Upper lobe of right lung (tissue), 1 donor: ENCODE measurements at regions not wholly inside any gene's neighbourhood (a gene's known extent, or its start where the extent isn't known, plus 50 kb on each side); places are given as distances from the start of the nearest gene placed in this dataset.
"Not testable (repeated sequence)": the region's sequence is repeated elsewhere in the genome, so short reads cannot be mapped to it uniquely, and the experiment has no call there.

Experiments
- ATAC-seq: fragments of 200-7000 bp; cut with Tn5 transposase; one replicate; pipeline ENCODE4 v1.9.1; 2020; ENCODE audit warnings: mild to moderate bottlenecking, moderate library complexity
- DNase-seq: peaks from one replicate; pipeline ENCODE4 v3.0.0-alpha.2; 2020
- H3K27ac ChIP-seq: fragments of 200-600 bp; one replicate; pipeline ENCODE4 v1.8.0; 2022
- H3K27me3 ChIP-seq: fragments of 200-600 bp; one replicate; pipeline ENCODE4 v1.8.0; 2022; ENCODE audit warnings: mild to moderate bottlenecking
- H3K36me3 ChIP-seq: fragments of 200-600 bp; one replicate; pipeline ENCODE4 v1.8.0; 2022
- H3K4me1 ChIP-seq: fragments of 200-600 bp; one replicate; pipeline ENCODE4 v1.8.0; 2022
- H3K4me3 ChIP-seq: fragments of 200-600 bp; one replicate; pipeline ENCODE4 v1.8.0; 2022; ENCODE audit warnings: mild to moderate bottlenecking
- H3K9me3 ChIP-seq: fragments of 200-600 bp; one replicate; pipeline ENCODE4 v1.8.0; 2022
- intact Hi-C: fragments of 100-400 bp; cut with DNase I; formaldehyde crosslinking; loops from one replicate; pipeline ENCODE4 v1.11.0; 2022
- TF ChIP-seq, protein P1 (sequence below): fragments of 200-600 bp; IDR thresholded peaks from one replicate; pipeline ENCODE4 v1.8.0; 2022; ENCODE audit warnings: antibody characterized with exemption
- donor health status: DM: no; HTN: yes; CAD: no; lungs with severe emphysema.

DNA sequence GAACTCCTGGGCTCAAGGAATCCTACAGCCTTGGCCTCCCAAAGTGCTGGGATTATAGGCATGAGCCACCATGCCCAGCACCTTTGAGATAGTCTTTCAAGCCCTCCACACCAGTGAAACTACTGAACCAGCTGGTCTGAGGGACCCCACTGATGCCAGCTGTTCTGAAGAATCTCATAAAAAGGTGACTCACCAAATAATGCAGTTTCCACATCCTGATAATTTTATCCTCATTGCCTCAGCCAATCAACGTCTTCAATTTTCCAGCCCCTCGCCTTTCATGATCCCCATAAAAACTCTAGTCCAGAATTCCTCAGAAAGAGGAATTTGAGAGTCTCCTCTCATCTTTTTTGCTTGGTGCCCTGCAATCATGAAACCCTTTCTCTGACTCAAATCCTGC is 1691.6 kb upstream of the LRRTM3 start:
- Histone ChIP-seq H3K27ac (no peak overlapping the region), H3K4me3 (no peak overlapping the region), H3K4me1 (no peaks in the 10 kb centered on the region), H3K36me3 (no peaks in the 10 kb centered on the region), H3K9me3 (no peaks in the 10 kb centered on the region), H3K27me3 (no peaks in the 10 kb centered on the region)
- no peak for ATAC-seq
- no peak for DNase-seq
- intact Hi-C loops: no loop called here
- TF ChIP-seq, protein P1, sequence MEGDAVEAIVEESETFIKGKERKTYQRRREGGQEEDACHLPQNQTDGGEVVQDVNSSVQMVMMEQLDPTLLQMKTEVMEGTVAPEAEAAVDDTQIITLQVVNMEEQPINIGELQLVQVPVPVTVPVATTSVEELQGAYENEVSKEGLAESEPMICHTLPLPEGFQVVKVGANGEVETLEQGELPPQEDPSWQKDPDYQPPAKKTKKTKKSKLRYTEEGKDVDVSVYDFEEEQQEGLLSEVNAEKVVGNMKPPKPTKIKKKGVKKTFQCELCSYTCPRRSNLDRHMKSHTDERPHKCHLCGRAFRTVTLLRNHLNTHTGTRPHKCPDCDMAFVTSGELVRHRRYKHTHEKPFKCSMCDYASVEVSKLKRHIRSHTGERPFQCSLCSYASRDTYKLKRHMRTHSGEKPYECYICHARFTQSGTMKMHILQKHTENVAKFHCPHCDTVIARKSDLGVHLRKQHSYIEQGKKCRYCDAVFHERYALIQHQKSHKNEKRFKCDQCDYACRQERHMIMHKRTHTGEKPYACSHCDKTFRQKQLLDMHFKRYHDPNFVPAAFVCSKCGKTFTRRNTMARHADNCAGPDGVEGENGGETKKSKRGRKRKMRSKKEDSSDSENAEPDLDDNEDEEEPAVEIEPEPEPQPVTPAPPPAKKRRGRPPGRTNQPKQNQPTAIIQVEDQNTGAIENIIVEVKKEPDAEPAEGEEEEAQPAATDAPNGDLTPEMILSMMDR: no peak

DNA sequence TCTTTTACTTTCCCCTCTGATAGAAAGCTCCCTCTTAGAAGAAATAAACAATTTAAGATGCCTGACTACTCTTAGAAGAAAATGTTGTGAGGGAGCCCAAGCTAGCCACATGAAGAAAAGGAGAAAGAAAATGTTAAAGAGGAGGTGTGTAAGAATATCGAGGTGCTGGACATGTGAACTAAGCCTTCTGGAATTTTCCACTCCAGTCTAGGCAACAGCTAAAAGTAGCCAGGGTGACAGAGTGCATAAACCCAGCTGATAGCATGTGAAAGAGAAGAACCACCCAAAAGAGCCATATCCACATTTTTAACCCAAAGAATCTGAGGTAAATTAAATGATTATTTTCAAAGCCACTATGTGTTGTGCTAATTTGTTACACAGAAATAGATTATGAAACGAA is 1690.6 kb upstream of the LRRTM3 start:
- intact Hi-C loops: no loop called here
- Histone ChIP-seq H3K36me3 (no peaks in the 10 kb centered on the region), H3K4me1 (no peaks in the 10 kb centered on the region), H3K4me3 (no peak overlapping the region), H3K27me3 (no peaks in the 10 kb centered on the region), H3K27ac (no peak overlapping the region), H3K9me3 (no peaks in the 10 kb centered on the region)
- TF ChIP-seq, protein P1: no peak
- DNase-seq (no peak), ATAC-seq (no peak)

DNA sequence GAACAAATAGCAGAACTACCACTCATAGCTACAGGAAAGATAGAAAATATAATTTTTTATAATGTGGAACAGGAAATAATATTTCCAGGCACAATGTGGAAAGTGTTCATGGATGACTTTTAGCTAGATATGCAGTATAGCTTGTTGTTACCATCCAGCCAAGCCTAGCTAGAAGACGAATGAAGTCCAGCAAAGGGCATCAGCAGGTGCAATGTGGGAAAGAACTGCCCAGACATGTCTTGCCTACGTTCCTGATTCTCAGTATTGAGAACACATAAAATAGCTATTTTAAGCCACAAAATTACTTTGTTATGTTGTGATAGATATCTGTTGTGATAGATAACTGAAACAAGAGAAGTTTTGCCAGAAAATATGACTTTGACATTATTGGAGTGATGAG is 1690.0 kb upstream of the LRRTM3 start:
- TF ChIP-seq, protein P1: no peak
- Histone ChIP-seq H3K4me3 (no peak overlapping the region), H3K9me3 (no peaks in the 10 kb centered on the region), H3K27ac (no peak overlapping the region), H3K4me1 (no peaks in the 10 kb centered on the region), H3K36me3 (no peaks in the 10 kb centered on the region), H3K27me3 (no peaks in the 10 kb centered on the region)
- intact Hi-C loops: no loop called here
- DNase-seq (no peak), ATAC-seq (no peak)

DNA sequence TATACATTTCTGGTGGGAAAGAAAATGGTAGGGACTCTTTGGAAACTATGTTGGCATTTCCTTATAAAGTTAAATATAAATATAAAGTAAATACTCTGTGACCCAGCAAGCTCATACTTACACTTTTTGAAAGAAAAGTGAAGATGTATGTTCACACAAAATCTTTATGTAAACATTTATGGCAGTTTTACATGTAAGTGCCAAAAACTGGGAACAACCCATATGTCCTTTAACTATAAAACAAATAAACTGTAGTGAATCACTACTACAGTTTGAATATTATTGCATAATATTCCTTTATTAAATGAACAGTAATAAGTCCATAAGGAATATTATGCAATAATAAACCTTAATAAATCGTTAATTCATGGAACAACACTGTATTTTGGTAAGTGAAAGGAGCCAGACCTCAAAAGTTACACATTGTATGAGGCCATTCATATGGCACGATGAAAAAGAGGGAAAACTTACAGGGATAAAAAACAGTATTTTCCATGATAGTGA is 1660.3 kb upstream of the LRRTM3 start:
- Histone ChIP-seq H3K27ac (no peak overlapping the region), H3K4me1 (no peaks in the 10 kb centered on the region), H3K9me3 (no peaks in the 10 kb centered on the region), H3K4me3 (no peak overlapping the region), H3K27me3 (no peaks in the 10 kb centered on the region), H3K36me3 (no peaks in the 10 kb centered on the region)
- ATAC-seq (no peak), DNase-seq (no peak)
- intact Hi-C loops: no loop called here
- TF ChIP-seq, protein P1: no peak

DNA sequence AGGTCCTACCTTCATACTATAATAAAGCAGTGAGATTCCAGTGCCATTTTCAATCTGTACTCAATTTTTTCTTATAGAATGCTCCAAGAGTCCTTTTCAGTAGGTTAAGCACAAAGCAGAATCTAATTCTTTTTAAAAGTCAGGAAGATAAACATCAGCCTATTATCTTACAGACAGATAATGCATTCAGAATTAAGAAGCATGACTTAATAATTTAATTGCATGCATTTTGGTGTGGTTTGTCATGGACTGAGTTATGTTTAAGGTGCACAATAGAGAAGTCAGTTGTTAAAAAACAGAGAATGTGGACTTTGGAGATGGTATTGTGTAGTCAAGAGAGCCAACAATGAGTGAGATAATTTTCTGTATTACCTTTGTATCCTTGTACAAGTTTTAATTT is 1656.3 kb upstream of the LRRTM3 start:
- H3K36me3 ChIP-seq, H3K4me3 ChIP-seq, DNase-seq, ATAC-seq, intact Hi-C loops, H3K9me3 ChIP-seq, H3K4me1 ChIP-seq, H3K27ac ChIP-seq, H3K27me3 ChIP-seq: not testable (repeated sequence)

DNA sequence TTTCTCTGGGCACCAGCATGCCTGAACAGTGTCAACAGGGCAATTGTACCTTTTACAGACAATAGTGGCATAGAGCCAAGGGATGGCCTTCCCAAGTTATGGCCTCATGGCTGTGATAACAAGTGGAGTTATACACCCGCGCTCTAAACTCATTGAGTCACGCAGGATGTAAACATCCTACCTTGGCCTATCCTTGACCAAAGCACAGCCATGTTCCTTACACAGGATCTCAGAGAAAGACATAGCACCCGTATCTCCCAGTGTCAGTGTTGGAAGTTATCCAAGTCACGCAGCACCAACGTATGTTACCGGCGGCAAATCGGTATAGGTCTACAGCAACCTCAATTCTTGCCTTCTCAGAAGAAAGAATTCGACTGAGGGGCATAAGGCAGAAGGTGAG is 1654.9 kb upstream of the LRRTM3 start:
- TF ChIP-seq, protein P1: no peak
- no peak for DNase-seq
- Histone ChIP-seq H3K4me1 (no peaks in the 10 kb centered on the region), H3K36me3 (no peaks in the 10 kb centered on the region), H3K27me3 (no peaks in the 10 kb centered on the region), H3K9me3 (no peaks in the 10 kb centered on the region), H3K27ac (no peak overlapping the region), H3K4me3 (no peak overlapping the region)
- no peak for ATAC-seq
- intact Hi-C loops: no loop called here
